Ovary (tissue), 3 donors: ENCODE measurements at regions not wholly inside any gene's neighbourhood (a gene's known extent, or its start where the extent isn't known, plus 50 kb on each side); places are given as distances from the start of the nearest gene placed in this dataset.

Source experiments
- POLR2A ChIP-seq: fragments of 450-650 bp; IDR thresholded peaks from one replicate; pipeline ENCODE4 v1.6.1; 2017; ENCODE audit warnings: antibody characterized with exemption, mild to moderate bottlenecking, moderate library complexity
- TF ChIP-seq, protein P1 (sequence below), 3 donors: fragments of 450-650 bp in 2 of 3; fragments of 200-600 bp in 1 of 3; IDR thresholded peaks; one replicate each; pipeline versions ENCODE4 v1.5.1 to v1.8.0; 2016 to 2022; ENCODE audit warnings: antibody characterized with exemption in 3 of 3, mild to moderate bottlenecking in 1 of 3
- donor health status: DM: no; HTN: no; CAD: no.

DNA sequence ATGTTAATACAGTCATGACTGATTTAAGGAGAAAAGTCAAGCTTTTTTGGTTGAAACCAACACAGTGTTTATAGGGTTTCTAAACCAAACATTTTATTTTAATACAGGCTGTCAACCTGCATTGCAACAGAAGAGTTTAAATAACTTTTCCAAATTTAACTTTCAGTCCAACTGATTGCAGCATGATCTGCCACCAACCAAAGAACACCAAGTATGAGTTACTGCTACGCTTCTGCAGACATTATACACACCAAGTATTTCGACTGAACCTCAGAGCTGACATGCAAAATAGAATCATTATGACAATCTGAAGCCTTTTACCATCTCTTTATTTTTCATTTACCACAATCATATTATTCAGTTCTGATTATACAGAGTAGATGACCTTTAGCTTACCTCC, 151.2 kb upstream of the DST start:
- TF ChIP-seq, protein P1, sequence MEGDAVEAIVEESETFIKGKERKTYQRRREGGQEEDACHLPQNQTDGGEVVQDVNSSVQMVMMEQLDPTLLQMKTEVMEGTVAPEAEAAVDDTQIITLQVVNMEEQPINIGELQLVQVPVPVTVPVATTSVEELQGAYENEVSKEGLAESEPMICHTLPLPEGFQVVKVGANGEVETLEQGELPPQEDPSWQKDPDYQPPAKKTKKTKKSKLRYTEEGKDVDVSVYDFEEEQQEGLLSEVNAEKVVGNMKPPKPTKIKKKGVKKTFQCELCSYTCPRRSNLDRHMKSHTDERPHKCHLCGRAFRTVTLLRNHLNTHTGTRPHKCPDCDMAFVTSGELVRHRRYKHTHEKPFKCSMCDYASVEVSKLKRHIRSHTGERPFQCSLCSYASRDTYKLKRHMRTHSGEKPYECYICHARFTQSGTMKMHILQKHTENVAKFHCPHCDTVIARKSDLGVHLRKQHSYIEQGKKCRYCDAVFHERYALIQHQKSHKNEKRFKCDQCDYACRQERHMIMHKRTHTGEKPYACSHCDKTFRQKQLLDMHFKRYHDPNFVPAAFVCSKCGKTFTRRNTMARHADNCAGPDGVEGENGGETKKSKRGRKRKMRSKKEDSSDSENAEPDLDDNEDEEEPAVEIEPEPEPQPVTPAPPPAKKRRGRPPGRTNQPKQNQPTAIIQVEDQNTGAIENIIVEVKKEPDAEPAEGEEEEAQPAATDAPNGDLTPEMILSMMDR (IDR thresholded peaks at IDR 0.05): no peak
- no peak for TF ChIP-seq POLR2A
